GM18870 (cell line): ENCODE measurements at regions not wholly inside any gene's neighbourhood (a gene's known extent, or its start where the extent isn't known, plus 50 kb on each side); places are given as distances from the start of the nearest gene placed in this dataset.
"Not testable (repeated sequence)": the region's sequence is repeated elsewhere in the genome, so short reads cannot be mapped to it uniquely, and the experiment has no call there.

Experiments used
- ATAC-seq: cut with Tn5 transposase; IDR thresholded peaks from one replicate; pipeline ENCODE4 v1.9.1; 2021; ENCODE audit warnings: moderate library complexity; ENCODE audit not compliant: unreplicated experiment

DNA sequence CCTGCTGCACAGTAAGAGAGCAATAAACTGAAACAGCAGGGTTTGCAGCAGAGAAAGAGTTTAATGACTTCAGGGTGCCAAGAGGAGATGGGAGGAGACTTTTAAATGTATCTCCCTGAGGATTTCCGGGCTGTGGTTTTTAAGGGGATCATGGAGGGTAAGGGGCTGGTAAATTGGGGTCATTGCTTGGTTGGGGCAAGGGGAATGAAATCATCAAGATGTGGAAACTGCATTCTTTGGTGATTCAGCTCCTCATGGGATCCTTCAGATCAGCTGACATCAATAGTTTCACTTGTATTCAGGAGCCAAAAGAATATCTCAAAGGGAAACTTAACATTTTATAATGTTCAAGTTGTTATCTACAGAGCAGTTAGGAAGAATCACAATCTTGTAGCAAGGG is 174.3 kb upstream of the ANXA10 start:
- no peak for ATAC-seq

DNA sequence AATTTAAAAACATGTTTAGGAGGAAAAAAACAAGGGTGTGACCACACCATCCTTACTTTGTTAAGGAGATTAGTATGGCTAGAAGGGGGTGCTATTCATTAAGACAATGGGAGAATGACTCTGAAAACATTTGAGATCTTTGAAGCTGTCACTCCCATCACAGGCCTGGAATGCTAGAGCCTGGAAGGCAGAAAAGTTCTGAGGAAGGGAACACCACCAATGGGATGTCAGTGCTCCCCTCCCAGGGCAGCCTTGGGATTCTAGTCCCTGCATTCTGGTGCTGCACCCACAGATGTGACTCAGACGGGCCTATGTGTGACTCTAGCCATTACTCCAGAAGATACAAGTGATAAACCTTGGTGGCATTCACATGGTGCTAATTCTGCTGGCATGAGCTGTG is 162.2 kb upstream of the ANXA10 start:
- no peak for ATAC-seq

DNA sequence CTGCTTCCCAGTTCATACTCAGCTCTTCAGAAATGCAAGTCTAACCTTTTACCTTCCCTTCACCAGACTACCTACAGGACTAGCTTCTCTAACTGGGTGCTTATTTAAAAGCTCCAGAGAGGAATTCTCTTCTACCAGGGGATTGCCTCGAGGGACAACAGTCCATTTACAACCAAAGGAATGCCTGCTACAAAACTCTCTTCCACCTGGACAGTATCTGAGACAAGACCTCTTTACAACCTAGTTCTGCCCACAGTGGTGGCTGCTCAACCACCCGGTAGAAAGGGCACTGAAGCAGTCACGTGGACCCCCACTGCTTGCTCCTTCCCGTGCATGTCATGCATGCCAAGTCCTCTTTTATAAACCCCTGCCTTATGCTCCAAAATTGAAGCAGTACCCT is 158.1 kb upstream of the ANXA10 start:
- no peak for ATAC-seq

DNA sequence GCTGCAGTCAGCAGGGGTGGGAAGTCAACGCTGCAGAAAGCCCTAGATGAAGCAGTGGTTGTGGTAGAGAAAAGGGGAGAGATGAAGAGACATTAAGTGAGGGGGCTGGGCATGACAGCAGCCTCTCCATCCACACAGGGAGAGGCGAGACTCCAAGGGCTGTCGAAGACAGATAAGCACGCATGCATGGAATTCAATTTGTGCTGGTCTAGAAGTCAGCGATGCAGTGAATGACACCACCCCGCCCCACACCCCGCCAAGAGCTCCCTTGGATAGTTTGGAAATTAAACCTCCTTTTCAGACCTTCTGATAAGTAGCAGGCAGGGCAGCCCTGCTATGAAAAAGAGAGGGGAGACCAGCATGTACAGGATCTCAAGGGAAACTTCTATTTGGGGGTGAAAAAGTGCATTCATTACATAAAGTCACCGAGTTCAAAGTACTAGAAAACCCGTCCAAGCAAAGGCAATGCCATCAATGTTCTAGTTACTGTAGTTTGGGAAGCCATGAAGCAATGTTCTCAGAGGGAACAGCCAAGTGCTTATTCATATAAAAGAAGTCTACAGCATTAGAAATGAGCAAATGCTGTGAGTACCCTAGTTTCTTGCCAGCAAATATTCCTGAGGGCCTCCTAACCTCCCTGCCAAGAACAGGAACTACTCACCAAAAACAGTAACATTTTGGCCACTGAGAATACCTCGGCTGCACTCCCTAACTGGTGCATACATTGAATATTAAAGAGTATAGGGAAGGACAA is 152.3 kb upstream of the ANXA10 start:
- ATAC-seq, result no peak

DNA sequence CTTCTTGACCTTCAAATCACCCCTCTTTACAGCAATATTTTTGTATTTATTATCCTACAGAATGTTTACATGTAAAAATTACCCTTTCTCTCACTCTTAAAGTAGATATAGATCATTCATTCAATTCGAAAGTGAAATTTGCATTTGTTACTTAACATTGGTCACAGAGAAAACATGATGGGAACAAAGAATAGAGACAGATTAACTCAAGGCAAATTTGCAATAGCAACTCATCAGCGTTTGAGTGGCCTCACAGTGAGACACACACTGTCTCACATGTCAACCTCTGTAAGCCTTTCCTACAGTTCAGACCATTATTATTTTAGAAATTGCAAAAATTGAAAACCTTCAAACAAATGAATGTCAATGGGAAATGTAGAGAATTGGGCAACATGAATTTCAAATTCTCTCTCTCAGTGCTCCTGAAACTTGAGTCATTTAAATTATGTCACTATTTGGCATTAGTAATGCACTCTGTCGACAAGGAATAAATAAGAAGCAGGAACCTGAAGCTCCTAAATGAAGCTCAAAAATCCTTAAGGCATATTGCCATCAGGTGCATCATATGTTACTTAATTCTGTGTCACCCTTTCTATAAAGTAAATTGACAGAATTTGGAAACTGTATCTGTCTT is 148.3 kb upstream of the ANXA10 start:
- ATAC-seq, result peak; percentile 96

DNA sequence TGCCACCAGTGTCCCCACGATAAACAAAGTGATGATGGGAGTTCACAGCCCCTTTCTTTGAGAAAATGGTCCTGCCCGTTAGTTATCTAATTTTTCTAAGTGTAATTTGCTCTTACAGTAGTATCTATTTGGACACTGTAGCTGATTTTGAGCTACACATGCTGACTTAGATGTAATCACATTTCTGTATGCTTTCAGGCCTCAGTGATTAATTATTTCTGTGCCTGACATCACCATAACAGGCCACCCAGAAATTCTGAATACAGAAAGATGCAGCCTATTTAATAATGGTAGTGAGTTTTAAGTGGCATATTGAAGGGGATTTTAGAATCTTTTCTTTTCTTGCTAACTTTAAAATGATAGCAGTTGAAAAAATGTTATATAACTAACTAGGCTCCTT is 147.6 kb upstream of the ANXA10 start:
- ATAC-seq, result no peak

DNA sequence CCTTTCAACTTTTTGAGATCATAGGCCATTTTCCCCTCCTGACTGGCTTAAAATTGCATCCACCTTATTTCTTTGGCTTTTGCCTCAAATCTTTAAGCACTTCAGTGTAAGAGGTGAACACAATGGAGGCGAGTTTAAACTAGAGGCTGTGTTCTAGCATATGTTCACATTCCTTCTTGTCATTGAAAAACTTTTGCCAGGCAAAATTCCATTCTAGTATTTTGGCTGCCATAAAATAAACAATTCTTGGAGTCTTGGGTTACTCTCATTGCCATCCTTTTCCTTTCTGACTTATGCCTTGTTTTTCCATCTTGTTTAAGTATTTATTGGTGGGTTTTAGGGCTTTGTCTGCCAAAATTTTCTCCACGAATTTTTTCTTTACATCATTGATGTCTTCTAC is 137.3 kb upstream of the ANXA10 start:
- ATAC-seq, result no peak

DNA sequence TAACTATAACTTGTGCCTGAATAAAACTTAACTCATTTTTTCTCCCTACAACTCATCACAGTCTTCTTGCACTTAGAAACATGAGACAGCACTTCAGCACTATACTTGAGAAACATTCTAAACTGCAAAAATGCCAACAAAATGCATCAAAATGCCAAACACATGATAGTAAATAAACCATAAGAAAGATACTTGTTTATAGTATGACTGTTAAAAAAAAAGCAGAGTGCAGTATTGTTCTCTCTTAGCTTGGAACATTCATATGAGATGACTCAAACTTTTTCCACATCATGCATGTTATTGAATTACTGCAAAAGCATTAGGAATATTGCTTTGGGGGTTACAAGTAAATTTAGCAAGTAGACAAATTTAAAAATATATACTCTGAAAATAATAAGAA is 135.7 kb upstream of the ANXA10 start:
- no peak for ATAC-seq

DNA sequence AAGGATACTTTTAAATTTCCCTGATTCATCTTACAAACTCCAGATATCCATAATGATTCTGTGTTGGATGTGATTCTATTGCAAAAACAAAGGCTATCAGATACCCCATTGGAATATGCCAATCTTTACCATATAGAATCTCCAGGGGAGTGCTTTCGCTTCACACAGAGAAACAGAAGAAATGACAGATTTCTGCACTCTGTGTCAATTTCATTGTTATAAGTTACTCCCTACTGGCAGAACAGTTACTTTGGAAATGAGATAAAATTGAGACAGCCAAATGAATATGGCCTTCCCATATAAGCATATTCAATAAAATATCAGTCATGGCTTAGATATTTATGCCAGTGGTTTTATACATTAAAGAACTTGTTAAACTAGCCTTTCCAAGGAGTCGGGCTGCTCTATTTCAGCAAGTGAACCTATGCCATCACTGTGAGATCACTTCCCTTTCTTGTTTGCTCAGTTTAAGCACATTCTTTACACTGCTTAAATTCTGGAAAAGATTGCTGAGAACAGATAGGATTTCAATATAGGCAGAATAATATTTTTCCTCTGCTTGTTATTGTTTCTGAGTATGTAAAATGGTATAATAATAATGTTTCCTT is 127.5 kb upstream of the ANXA10 start:
- ATAC-seq, result no peak

DNA sequence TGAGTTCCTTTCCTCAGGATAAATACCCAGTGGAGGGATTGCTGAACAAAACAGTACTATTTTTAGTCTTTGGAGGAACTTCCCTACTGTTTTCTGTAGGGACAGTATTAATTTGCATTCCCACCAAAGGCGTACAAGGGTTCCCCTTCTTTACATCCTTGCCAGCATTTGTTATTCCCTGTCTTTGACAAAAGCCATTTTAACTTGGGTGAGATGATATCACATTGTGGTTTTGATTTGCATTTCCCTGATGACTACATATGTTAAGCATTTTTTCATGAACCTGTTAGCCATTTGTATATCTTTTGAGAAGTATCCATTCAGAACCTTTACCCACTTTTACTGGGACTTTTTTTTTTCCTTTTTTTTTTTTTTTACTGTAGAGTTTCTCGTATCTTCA is 126.2 kb upstream of the ANXA10 start:
- ATAC-seq, result no peak

DNA sequence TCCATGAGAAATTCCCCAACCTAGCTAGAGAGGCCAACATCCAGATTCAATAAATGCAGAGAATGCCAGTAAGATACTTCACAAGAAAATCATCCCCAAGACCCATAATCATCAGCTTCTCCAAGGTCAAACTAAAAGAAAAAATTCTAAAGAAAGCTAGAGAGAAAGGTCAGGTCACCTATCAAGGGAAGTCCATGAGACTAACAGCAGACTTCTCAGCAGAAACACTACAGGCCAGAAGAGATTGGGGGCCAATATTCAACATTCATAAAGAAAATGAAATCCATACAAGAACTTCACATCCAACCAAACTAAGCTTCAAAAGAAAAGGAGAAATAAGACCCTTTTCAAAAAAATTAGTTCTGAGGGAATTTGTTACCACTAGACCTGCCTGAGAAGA is 118.8 kb upstream of the ANXA10 start:
- ATAC-seq, result no peak

DNA sequence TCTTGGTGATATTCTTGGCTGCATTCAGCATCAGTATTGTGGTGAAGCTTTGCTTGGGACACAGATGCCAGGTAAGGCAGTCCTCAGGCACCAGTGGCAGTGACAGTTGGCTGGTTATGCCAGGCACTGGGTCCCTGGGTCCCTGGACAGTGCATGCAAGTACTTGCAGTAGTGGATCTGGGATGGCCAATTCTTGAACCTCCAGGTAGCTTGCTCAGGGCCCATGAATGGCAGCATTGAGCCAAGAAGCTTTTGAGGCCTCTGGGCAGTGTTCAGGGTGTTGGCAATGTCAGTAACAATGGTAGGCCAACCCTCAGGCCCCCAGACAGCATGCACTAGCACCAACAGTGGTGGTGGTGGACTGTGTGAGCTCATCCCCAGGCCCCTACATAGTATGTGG is 106.8 kb upstream of the ANXA10 start:
- no peak for ATAC-seq

DNA sequence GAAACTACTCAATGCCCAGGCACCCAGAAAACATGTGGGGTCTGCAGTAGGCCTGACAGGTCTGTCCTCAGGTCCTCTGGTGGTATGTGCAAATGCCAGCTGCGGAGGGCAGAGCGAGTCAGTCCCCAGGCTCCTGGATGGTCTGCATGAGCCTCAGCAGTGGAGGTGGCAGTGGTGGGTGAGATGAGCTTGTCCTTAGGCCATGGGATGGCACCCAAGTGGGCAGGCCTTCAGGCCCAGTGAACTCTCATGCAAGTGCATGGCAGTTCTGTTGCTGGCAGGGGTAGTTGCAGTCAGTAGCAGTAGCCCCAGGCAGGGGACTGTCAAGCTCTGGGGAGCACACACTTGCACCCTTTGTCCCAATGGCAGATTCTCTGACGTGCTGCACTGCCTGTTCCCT is 106.3 kb upstream of the ANXA10 start:
- ATAC-seq, result no peak

DNA sequence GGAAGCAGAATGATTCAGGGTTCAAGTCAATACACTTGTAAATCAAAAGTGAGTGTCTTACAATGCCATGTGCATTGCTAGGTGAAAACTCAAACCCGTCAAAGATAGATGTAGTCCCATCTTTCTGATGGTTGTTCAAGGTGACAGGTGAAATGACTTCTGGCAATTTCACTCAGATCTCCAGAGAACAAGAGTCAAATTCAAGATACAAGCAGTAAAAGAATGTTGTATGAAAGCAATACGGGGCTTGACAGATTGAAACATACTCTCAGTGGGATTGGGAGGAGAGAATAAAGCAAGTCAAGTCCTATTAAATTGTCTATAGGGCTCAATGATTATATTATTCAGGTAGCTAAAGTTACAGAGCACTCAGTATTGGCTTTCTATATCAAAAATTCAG is 105.1 kb upstream of the ANXA10 start:
- ATAC-seq, result no peak

DNA sequence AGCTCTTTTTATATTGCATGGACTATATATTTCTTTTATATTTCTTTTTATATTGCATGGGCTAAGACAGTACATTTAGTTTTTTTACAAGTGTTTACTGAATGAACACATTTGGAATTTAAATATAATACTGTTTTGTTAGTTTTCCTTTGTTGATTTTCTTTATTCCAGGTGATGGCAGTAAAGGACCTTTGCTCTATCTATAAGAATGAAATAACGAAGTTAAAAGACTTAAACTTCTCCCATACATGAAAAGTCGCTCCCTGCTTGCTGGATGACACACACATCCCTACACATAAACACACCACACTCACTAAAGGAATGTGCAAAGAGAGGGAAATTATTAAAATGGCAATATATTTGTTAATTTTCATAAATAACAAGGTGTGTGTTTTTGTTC is 102.5 kb upstream of the ANXA10 start:
- ATAC-seq, result no peak

DNA sequence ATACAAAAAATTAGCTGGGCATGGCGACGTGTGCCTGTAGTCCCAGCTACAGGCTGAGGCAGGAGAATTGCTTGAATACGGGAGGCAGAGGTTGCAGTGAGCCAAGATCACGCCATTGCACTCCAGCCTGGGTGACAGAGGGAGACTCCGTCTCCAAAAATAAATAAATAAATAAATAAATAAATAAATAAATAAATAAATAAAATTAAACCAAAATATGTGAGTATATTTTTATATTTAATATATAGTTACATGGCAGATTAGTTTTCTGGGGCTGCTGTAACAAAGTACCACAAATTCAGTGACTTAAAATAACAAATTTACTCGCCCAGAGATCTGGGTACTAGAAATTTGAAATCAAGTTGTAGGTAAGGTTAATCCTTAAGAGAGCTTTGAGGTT is 84.2 kb upstream of the ANXA10 start:
- not testable (repeated sequence) for ATAC-seq

DNA sequence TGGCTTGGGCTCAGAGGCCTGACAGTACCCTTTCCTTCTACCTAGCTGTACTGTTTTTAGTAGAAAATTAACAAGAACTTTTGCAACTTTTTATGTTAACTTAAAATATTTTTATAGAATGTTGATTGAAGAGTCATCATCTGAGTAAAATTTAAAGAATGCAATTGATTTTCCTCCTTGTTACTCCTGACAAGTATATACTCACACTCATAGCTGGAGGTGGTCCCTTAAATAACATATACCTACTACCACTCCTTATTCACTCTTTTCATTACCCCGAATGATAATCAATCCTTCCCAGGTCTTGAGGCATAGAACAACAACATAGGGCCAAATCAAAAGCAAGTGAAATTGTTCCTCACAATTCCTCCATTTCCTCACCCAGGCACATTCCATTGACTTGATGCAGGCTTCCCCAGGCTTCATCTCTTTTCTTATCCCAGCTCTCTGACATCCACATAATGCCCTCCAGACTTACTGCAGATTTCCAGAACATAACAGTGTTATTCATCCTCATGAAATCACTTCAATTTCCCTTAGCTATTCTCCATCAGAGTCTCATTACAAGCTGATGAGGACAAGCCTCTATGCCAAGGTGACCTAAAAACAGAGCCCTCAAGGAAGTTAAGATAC is 73.2 kb upstream of the ANXA10 start:
- no peak for ATAC-seq

DNA sequence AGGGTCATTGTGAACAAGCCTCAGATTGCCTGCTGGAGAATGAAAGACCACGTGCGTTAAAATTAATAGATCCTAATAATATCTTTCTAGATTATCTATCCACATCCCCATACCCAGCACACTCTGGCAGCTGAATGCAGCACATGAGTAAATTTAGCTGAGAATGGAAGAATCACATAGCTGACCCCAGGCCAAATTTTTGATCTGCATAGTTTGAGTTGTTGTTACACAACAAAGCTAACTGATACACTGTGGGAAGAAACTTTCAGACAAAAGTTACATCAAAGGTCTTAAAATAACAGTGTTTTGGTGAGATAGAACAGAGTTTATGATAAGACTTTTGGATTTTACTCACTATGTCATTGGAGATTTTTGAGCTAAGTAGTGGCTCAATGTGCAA is 72.4 kb upstream of the ANXA10 start:
- ATAC-seq, result no peak

DNA sequence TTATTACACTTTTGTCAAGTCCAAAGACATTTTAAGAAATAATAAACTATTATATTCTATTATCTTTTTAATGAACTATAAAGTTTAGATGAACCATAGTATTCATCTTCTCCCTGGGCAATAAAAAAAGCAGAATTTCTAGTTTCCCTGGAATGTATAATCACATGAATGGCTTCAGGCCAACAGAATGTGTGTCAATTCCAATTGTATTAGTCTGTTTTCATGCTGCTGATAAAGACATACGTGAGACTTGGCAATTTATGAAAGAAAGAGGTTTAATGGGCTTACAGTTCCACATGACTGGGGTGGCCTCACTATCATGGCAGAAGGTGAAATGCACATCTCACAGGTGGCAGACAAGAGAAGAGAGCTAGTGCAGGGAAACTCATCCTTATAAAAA is 70.7 kb upstream of the ANXA10 start:
- no peak for ATAC-seq

DNA sequence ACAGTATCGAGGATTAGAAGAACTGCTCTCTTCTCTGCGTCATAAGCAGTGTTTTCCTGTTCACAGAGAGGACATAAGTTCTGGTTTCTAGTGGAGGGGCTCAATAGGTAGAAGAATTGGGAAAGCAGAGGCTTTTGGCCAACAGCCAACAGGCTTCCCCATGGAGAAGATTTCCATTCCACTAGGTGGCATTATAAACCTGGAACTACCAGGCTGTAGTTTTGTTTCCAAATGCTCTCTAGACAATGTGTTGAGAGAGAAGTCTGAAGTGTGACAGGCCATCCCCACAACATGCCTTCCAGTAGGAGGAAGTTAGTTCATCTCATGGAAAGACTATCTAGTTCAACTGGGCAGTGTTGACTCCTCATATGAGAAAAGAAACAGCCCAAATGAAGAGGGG is 63.8 kb upstream of the ANXA10 start:
- no peak for ATAC-seq

DNA sequence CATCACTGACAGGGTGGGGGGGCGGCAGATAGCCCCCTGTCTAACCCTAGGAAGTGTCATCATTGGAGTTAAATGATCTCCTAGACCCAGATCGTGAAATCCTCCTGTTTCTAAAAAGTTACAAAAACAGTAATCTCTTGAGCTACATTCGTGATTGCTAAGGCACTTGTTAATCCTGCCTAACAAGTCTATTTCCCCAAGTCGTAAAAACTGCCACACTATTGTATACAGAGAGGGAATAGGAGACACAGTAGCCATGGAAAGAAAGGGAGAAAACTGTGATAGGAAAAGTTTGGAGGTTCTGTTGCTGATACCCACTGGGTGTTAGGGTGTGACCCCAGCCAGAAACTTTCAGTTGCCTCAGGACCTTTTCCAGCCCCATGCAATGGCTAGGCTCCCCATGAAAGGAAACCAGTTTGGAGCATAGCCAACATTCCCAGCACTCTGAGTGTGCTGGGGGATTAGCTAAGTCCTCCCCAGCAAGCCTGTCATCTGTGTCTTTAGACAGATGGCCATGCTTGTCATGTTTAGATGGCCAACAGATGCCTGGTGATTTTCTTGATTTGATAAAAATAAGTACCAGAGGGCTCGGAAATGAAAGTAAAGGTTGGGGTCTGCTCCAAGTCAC is 63.3 kb upstream of the ANXA10 start:
- ATAC-seq, result no peak

DNA sequence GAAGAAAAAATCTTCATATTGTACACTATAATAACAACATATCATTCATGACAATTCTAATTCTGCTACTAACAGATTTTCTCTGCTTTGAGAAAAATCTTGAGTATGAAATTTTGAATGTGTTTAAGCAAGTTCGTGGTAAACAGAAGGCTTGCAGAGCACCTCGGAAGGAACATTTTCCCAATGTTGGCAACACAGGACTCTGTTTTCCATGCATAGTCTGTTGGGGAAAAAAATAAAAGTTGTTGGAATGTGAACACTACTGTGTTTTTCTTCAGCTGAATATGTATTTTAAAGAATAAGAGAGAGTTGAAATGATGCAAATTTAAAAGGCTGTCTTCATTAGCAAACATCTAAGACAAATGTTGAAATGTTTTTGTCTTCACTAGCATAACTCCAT is 54.7 kb upstream of the ANXA10 start:
- ATAC-seq, result no peak
